ENCODE measurements at regions not wholly inside any gene's neighbourhood (a gene's known extent, or its start where the extent isn't known, plus 50 kb on each side); places are given as distances from the start of the nearest gene placed in this dataset.

- DNase-seq (ENCODE audit: low spot score) (no peak), ATAC-seq (ENCODE audit: insufficient number of reproducible peaks, low FRiP score, low read depth) (no peak)
- TF ChIP-seq, protein P1, sequence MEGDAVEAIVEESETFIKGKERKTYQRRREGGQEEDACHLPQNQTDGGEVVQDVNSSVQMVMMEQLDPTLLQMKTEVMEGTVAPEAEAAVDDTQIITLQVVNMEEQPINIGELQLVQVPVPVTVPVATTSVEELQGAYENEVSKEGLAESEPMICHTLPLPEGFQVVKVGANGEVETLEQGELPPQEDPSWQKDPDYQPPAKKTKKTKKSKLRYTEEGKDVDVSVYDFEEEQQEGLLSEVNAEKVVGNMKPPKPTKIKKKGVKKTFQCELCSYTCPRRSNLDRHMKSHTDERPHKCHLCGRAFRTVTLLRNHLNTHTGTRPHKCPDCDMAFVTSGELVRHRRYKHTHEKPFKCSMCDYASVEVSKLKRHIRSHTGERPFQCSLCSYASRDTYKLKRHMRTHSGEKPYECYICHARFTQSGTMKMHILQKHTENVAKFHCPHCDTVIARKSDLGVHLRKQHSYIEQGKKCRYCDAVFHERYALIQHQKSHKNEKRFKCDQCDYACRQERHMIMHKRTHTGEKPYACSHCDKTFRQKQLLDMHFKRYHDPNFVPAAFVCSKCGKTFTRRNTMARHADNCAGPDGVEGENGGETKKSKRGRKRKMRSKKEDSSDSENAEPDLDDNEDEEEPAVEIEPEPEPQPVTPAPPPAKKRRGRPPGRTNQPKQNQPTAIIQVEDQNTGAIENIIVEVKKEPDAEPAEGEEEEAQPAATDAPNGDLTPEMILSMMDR (IDR thresholded peaks at IDR 0.05), result no peak
These were observed 346.6 kb upstream of the KCNH7 start for GRCh38 chr2:163185160-163185559.

DNA sequence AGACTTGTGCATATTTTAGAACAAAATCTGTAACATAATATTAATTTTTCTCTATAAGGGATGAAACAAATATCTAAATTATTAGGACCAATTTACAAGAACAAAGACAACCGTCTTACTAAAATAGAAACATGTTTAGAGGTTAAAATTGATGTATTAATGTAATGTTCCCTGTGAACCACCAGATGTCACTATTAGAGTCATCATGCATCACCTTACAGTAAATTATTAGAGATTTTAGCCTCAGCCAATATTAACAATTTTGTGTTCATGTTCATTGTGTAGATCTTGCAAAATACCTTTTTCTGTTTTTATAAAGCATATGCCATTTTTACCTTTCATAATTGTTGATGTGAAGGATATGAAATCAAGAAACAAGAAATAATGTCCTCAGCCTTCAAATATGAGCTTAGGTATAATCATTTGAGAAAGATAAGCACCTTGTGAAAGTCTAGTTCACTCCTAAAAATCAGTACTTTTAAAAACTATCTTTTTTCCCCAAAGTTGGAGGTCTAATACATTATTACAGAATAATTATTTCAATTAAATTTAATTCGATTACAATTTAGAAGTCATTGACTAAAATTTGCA is 344.3 kb upstream of the KCNH7 start:
- Histone ChIP-seq H3K4me1 (ENCODE audit: control insufficient read depth in 1 of 2, low read depth in 2 of 2) (no peaks in the 10 kb centered on the region), H3K4me3 (no peak overlapping the region), H3K36me3 (no peaks in the 10 kb centered on the region), H3K27me3 (replicated peaks; ENCODE audit: insufficient read depth) (no peaks in the 10 kb centered on the region), H3K9me3 (no peaks in the 10 kb centered on the region), H3K27ac (no peak overlapping the region)
- DNase-seq (ENCODE audit: low spot score) (no peak), ATAC-seq (ENCODE audit: insufficient number of reproducible peaks, low FRiP score, low read depth) (no peak)
- TF ChIP-seq, protein P1 (IDR thresholded peaks at IDR 0.05), result peak; percentile 52

More at GRCh38 chr2:163185160-163185559, 346.6 kb upstream of the KCNH7 start:
- H3K36me3 ChIP-seq, result no peaks in the 10 kb centered on the region
- H3K27ac ChIP-seq, result no peak overlapping the region
- no peaks in the 10 kb centered on the region for H3K27me3 ChIP-seq (replicated peaks; ENCODE audit: insufficient read depth)
- H3K4me3 ChIP-seq, result no peak overlapping the region
- no peaks in the 10 kb centered on the region for H3K9me3 ChIP-seq
- H3K4me1 ChIP-seq (ENCODE audit: control insufficient read depth in 1 of 2, low read depth in 2 of 2), result no peaks in the 10 kb centered on the region

DNA sequence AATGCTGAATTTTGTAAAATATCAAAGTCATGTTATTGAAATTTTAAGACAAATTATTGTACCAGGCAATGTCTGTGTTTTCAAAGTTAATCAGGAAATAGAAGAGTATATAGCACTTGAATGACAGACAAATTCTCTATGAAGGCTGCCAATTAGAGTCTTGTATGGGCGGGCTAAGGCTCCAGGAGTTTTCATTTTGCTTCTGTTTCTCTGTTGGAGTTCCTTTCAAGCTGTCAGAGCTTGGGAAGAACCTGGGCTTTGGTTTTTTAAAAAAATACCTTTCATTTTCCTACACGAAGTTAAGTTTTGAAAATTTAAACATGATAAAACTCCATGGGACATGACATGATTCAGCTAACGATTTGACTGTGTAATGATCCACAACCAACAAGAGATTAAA is 339.0 kb upstream of the KCNH7 start:
- TF ChIP-seq, protein P1 (IDR thresholded peaks at IDR 0.05), result no peak
- Histone ChIP-seq H3K27me3 (replicated peaks; ENCODE audit: insufficient read depth) (no peaks in the 10 kb centered on the region), H3K4me1 (ENCODE audit: control insufficient read depth in 1 of 2, low read depth in 2 of 2) (no peaks in the 10 kb centered on the region)

DNA sequence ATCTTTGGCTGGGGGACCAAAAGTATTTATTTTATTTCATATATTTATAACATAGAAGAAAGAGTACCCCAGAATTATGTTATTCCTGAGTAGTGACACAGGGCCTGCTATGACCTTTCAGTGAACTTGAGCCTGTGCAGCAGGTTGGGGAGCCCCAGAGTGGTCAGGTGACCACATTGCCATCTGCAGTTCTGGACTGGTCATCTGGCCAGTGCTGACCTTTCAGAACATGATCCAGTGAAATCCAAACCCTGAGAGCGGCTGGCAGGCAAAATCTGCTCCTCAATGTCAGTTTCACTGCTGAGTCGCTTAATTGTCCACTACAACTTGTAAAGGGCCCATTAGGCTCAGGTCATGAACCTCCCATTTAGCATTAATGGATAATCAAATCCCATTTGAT is 336.7 kb upstream of the KCNH7 start:
- ATAC-seq (ENCODE audit: insufficient number of reproducible peaks, low FRiP score, low read depth), result no peak
- Histone ChIP-seq H3K4me1 (ENCODE audit: control insufficient read depth in 1 of 2, low read depth in 2 of 2) (no peaks in the 10 kb centered on the region), H3K27ac (no peak overlapping the region), H3K36me3 (no peaks in the 10 kb centered on the region), H3K9me3 (no peaks in the 10 kb centered on the region), H3K27me3 (replicated peaks; ENCODE audit: insufficient read depth) (no peaks in the 10 kb centered on the region), H3K4me3 (no peak overlapping the region)
- TF ChIP-seq, protein P1 (IDR thresholded peaks at IDR 0.05), result no peak
- no peak for DNase-seq (ENCODE audit: low spot score)

More for the DNA sequence above, 339.0 kb upstream of the KCNH7 start:
- ATAC-seq (ENCODE audit: insufficient number of reproducible peaks, low FRiP score, low read depth), result no peak
- Histone ChIP-seq H3K9me3 (no peaks in the 10 kb centered on the region), H3K36me3 (no peaks in the 10 kb centered on the region), H3K4me3 (no peak overlapping the region), H3K27ac (no peak overlapping the region)
- DNase-seq (ENCODE audit: low spot score), result no peak

DNA sequence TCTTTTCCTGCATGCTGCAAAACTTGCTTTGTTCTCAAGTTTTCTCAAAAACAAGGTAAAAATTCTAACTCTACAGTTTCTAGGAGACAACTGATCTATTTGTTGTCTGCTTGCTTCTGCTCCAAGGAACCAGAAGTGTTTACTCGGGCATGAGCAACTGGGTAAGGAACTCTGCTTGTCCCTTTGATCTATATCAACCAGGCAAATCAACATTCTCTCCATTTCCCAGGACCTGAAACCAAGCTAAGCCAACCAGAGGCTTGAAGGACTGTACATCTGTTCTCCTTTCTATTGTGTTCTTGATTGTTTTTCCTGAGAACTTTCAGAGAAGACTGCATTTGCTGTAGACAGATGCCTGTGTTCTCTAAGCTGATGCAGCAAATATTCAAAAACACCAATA is 335.0 kb upstream of the KCNH7 start:
- TF ChIP-seq, protein P1 (IDR thresholded peaks at IDR 0.05), result no peak
- Histone ChIP-seq H3K4me1 (ENCODE audit: control insufficient read depth in 1 of 2, low read depth in 2 of 2) (no peaks in the 10 kb centered on the region), H3K4me3 (no peak overlapping the region), H3K27ac (no peak overlapping the region), H3K27me3 (replicated peaks; ENCODE audit: insufficient read depth) (no peaks in the 10 kb centered on the region), H3K36me3 (no peaks in the 10 kb centered on the region), H3K9me3 (no peaks in the 10 kb centered on the region)
- DNase-seq (ENCODE audit: low spot score), result no peak
- ATAC-seq (ENCODE audit: insufficient number of reproducible peaks, low FRiP score, low read depth), result no peak

All from thoracic aorta (tissue), 2 donors.